GM04503 (cell line): ENCODE measurements at regions not wholly inside any gene's neighbourhood (a gene's known extent, or its start where the extent isn't known, plus 50 kb on each side); places are given as distances from the start of the nearest gene placed in this dataset.

Experiments
- DNase-seq: peaks from one replicate; pipeline ENCODE4 v3.0.0-alpha.2; 2012; ENCODE audit warnings: low read depth

GRCh38 chr6:56714273-56714672 lies 71.6 kb upstream of the DST start:
- no peak for DNase-seq

GRCh38 chr6:56713254-56713672 lies 70.6 kb upstream of the DST start:
- DNase-seq: peak; percentile 65

GRCh38 chr6:56710967-56711366 lies 68.3 kb upstream of the DST start:
- DNase-seq: no peak

- DNase-seq: no peak
These were observed 67.0 kb upstream of the DST start for GRCh38 chr6:56709650-56710049.

- DNase-seq: no peak
These were observed 66.3 kb upstream of the DST start for GRCh38 chr6:56708810-56709597.

GRCh38 chr6:56706981-56707726 lies 64.5 kb upstream of the DST start:
- no peak for DNase-seq

GRCh38 chr6:56699066-56699654 lies 56.5 kb upstream of the DST start:
- no peak for DNase-seq

- no peak for DNase-seq
These were observed 53.0 kb upstream of the DST start for GRCh38 chr6:56695702-56696101.

GRCh38 chr6:56694002-56694401 lies 51.3 kb upstream of the DST start:
- no peak for DNase-seq

GRCh38 chr6:56693246-56693607 lies 50.5 kb upstream of the DST start:
- DNase-seq: peak; percentile 94

GRCh38 chr6:56692523-56693245 lies 50.0 kb upstream of the DST start:
- DNase-seq: peak; percentile 68
